H9 (cell line): ENCODE measurements at regions not wholly inside any gene's neighbourhood (a gene's known extent, or its start where the extent isn't known, plus 50 kb on each side); places are given as distances from the start of the nearest gene placed in this dataset.

ENCODE experiments used
- DNase-seq: peaks from one replicate; pipeline ENCODE4 v3.0.0-alpha.2; 2017
- H2AFZ ChIP-seq: one replicate; pipeline ENCODE4 v1.6.1; 2013; ENCODE audit warnings: mild to moderate bottlenecking, low read length, control low read depth, moderate library complexity
- H2AK5ac ChIP-seq: 2 replicates; pipeline ENCODE4 v1.6.1; 2013; ENCODE audit warnings: low read length, control low read depth, mixed read lengths; ENCODE audit not compliant: insufficient read length
- H2BK120ac ChIP-seq: one replicate; pipeline ENCODE4 v1.6.1; 2013; ENCODE audit warnings: low read depth, mild to moderate bottlenecking, low read length, control low read depth, inconsistent platforms; ENCODE audit not compliant: poor library complexity, severe bottlenecking
- H2BK12ac ChIP-seq: 2 replicates; pipeline ENCODE4 v1.6.1; 2013; ENCODE audit warnings: low read length, control low read depth, mixed read lengths, low read depth; ENCODE audit not compliant: insufficient read length
- H2BK15ac ChIP-seq: 2 replicates; pipeline ENCODE4 v1.6.1; 2013; ENCODE audit warnings: low read depth, low read length, control low read depth
- H2BK20ac ChIP-seq: one replicate; pipeline ENCODE4 v1.6.1; 2013; ENCODE audit warnings: low read depth, mild to moderate bottlenecking, low read length, control low read depth, inconsistent platforms; ENCODE audit not compliant: poor library complexity, severe bottlenecking
- H2BK5ac ChIP-seq: 2 replicates; pipeline ENCODE4 v1.6.1; 2013; ENCODE audit warnings: low read length, control low read depth, mixed read lengths; ENCODE audit not compliant: insufficient read length
- H3K14ac ChIP-seq: 2 replicates; pipeline ENCODE4 v1.6.1; 2013; ENCODE audit warnings: low read length, control low read depth; ENCODE audit not compliant: insufficient read depth
- H3K18ac ChIP-seq: 2 replicates; pipeline ENCODE4 v1.6.1; 2013; ENCODE audit warnings: low read depth, mild to moderate bottlenecking, mixed read lengths, low read length, control low read depth; ENCODE audit not compliant: insufficient read length
- H3K23ac ChIP-seq: 2 replicates; pipeline ENCODE4 v1.6.1; 2013; ENCODE audit warnings: low read length, control low read depth, mixed read lengths, low read depth; ENCODE audit not compliant: insufficient read length
- H3K23me2 ChIP-seq: 2 replicates; pipeline ENCODE4 v1.6.1; 2013; ENCODE audit warnings: low read depth, mild to moderate bottlenecking, mixed read lengths, low read length, control low read depth; ENCODE audit not compliant: insufficient read length, poor library complexity, severe bottlenecking
- H3K27ac ChIP-seq: 2 replicates; pipeline ENCODE4 v1.5.1; 2013; ENCODE audit warnings: low read length, control low read depth, mixed read lengths, low read depth; ENCODE audit not compliant: insufficient read length
- H3K27me3 ChIP-seq: 2 replicates; pipeline ENCODE4 v1.6.1; 2013; ENCODE audit warnings: low read length, control low read depth, inconsistent platforms; ENCODE audit not compliant: insufficient read depth
- H3K4ac ChIP-seq: 2 replicates; pipeline ENCODE4 v1.6.1; 2013; ENCODE audit warnings: low read depth, mild to moderate bottlenecking, control low read depth, inconsistent platforms, low read length, moderate library complexity
- H3K4me1 ChIP-seq: 2 replicates; pipeline ENCODE4 v1.6.1; 2013; ENCODE audit warnings: low read length, control low read depth, inconsistent platforms; ENCODE audit not compliant: insufficient read depth
- H3K4me2 ChIP-seq: 2 replicates; pipeline ENCODE4 v1.6.1; 2013; ENCODE audit warnings: low read length, control low read depth, mixed read lengths; ENCODE audit not compliant: insufficient read length, insufficient read depth
- H3K56ac ChIP-seq: 2 replicates; pipeline ENCODE4 v1.6.1; 2013; ENCODE audit warnings: low read depth, mild to moderate bottlenecking, mixed read lengths, low read length, control low read depth; ENCODE audit not compliant: insufficient read length
- H3K79me1 ChIP-seq: 2 replicates; pipeline ENCODE4 v1.6.1; 2013; ENCODE audit warnings: low read depth, mild to moderate bottlenecking, moderate library complexity, low read length, control low read depth, inconsistent platforms; ENCODE audit not compliant: insufficient read depth, poor library complexity, severe bottlenecking
- H3K79me2 ChIP-seq: 2 replicates; pipeline ENCODE4 v1.6.1; 2013; ENCODE audit warnings: low read length, control low read depth, inconsistent platforms; ENCODE audit not compliant: insufficient read depth
- H3K9ac ChIP-seq: 2 replicates; pipeline ENCODE4 v1.6.1; 2013; ENCODE audit warnings: low read length, control low read depth, mixed read lengths; ENCODE audit not compliant: insufficient read length; ENCODE audit errors: extremely low read depth
- H3K9me3 ChIP-seq: one replicate; pipeline ENCODE4 v1.6.1; 2013; ENCODE audit warnings: low read depth, low read length, inconsistent platforms; ENCODE audit not compliant: control insufficient read depth
- H3T11ph ChIP-seq: one replicate; pipeline ENCODE4 v1.6.1; 2013; ENCODE audit warnings: mild to moderate bottlenecking, low read length, control low read depth, inconsistent platforms
- H4K20me1 ChIP-seq: one replicate; pipeline ENCODE4 v1.6.1; 2013; ENCODE audit not compliant: control insufficient read depth, insufficient read length, insufficient read depth
- H4K5ac ChIP-seq: 2 replicates; pipeline ENCODE4 v1.6.1; 2013; ENCODE audit warnings: low read depth, mild to moderate bottlenecking, mixed read lengths, low read length, control low read depth; ENCODE audit not compliant: insufficient read length
- H4K8ac ChIP-seq: replicated peaks from 2 replicates; pipeline ENCODE4 v1.6.1; 2013; ENCODE audit warnings: low read length, control low read depth, mixed read lengths, low read depth; ENCODE audit not compliant: insufficient read length
- H4K91ac ChIP-seq: 2 replicates; pipeline ENCODE4 v1.6.1; 2013; ENCODE audit warnings: low read depth, mild to moderate bottlenecking, moderate library complexity, mixed read lengths, low read length, control low read depth; ENCODE audit not compliant: insufficient read length
- H3K27ac Mint-ChIP-seq, 3 experiments: 2 replicates in 2 of 3; 3 replicates in 1 of 3; pipeline ENCODE4 v1.8.0; 2020 to 2021; ENCODE audit warnings: mixed read lengths in 3 of 3, mild to moderate bottlenecking in 1 of 3, moderate library complexity in 1 of 3
- H3K27me3 Mint-ChIP-seq: 2 replicates; pipeline ENCODE4 v1.8.0; 2021; ENCODE audit warnings: low read depth, mild to moderate bottlenecking, moderate library complexity, mixed read lengths
- H3K36me3 Mint-ChIP-seq, 3 experiments: 2 replicates in 2 of 3; 3 replicates in 1 of 3; pipeline ENCODE4 v1.8.0; 2020 to 2021; ENCODE audit warnings: low read depth in 3 of 3, mixed read lengths in 3 of 3; ENCODE audit not compliant: insufficient read depth in 1 of 3
- H3K4me1 Mint-ChIP-seq, 2 experiments: 2 replicates each; pipeline ENCODE4 v1.8.0; 2020; ENCODE audit warnings: mixed read lengths in 2 of 2
- H3K4me3 Mint-ChIP-seq, 2 experiments: 2 replicates in 1 of 2; 3 replicates in 1 of 2; pipeline ENCODE4 v1.8.0; 2020 to 2021; ENCODE audit warnings: mild to moderate bottlenecking in 2 of 2, mixed read lengths in 2 of 2, moderate library complexity in 1 of 2
- H3K9me3 Mint-ChIP-seq, 2 experiments: 2 replicates in 1 of 2; 3 replicates in 1 of 2; pipeline ENCODE4 v1.8.0; 2020; ENCODE audit warnings: mild to moderate bottlenecking in 2 of 2, mixed read lengths in 2 of 2, moderate library complexity in 1 of 2
- WGBS: extraction: QIAGEN DNeasy Blood & Tissue Kit; methylation state at CpG from one replicate; pipeline ENCODE4 v1.1.7; 2013; ENCODE audit warnings: missing lambda C conversion rate, low lambda C conversion rate, mixed read lengths; ENCODE audit not compliant: insufficient read length; ENCODE audit errors: extremely low coverage; 5-methylcytosine and 5-hydroxymethylcytosine counted together
- TF ChIP-seq, protein P1 (sequence below): fragments of 200-600 bp; sonication (generic); conservative IDR thresholded peaks from 3 replicates; pipeline ENCODE4 v1.8.0; 2021; ENCODE audit warnings: antibody characterized with exemption, mild to moderate bottlenecking

DNA sequence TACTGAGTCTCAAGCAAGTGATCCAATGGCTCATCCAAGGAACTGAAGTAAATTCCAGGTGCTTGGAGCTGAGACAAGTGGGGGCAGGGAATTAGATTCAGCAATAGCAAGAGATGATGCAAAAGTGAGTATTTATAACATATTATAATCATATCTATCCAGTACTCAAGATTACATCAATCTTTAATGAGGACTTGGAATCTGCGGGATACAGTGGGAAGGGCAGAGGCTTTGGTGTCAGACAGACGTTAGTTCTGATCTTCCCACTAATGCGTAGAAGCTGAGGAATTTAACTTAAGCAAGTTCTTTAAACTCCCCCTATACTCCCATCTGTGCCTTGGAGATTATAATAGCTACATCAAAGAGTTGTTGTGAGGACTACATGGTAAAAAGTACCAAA is 143.4 kb upstream of the NWD2 start:
- H3K79me1 ChIP-seq: no peaks in the 10 kb centered on the region
- H2BK12ac ChIP-seq: no peak overlapping the region
- H3K9me3 ChIP-seq: no peaks in the 10 kb centered on the region
- Mint-ChIP-seq H3K4me1 (no peaks in the 10 kb centered on the region), H3K4me3 (no peak overlapping the region), H3K9me3 (no peaks in the 10 kb centered on the region), H3K36me3 (no peaks in the 10 kb centered on the region), H3K27ac (no peak overlapping the region), H3K27me3 (no peaks in the 10 kb centered on the region; the same call in none of the 2 replicates)
- no peak overlapping the region for H3K18ac ChIP-seq
- H2BK120ac ChIP-seq: no peak overlapping the region
- no peak overlapping the region for H4K5ac ChIP-seq
- no peaks in the 10 kb centered on the region for H3K4me1 ChIP-seq
- H3K23me2 ChIP-seq: no peaks in the 10 kb centered on the region
- DNase-seq: no peak
- H4K20me1 ChIP-seq: no peaks in the 10 kb centered on the region
- H3K14ac ChIP-seq: no peak overlapping the region
- TF ChIP-seq, protein P1, sequence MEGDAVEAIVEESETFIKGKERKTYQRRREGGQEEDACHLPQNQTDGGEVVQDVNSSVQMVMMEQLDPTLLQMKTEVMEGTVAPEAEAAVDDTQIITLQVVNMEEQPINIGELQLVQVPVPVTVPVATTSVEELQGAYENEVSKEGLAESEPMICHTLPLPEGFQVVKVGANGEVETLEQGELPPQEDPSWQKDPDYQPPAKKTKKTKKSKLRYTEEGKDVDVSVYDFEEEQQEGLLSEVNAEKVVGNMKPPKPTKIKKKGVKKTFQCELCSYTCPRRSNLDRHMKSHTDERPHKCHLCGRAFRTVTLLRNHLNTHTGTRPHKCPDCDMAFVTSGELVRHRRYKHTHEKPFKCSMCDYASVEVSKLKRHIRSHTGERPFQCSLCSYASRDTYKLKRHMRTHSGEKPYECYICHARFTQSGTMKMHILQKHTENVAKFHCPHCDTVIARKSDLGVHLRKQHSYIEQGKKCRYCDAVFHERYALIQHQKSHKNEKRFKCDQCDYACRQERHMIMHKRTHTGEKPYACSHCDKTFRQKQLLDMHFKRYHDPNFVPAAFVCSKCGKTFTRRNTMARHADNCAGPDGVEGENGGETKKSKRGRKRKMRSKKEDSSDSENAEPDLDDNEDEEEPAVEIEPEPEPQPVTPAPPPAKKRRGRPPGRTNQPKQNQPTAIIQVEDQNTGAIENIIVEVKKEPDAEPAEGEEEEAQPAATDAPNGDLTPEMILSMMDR: no peak
- H3K56ac ChIP-seq: no peak overlapping the region
- H2BK5ac ChIP-seq: no peak overlapping the region
- H3K79me2 ChIP-seq: no peaks in the 10 kb centered on the region
- no CpG with 5 or more reads among the region's 3 CpGs for WGBS
- no peak overlapping the region for H4K8ac ChIP-seq
- H3K23ac ChIP-seq: no peak overlapping the region
- H2AFZ ChIP-seq: no peak overlapping the region
- H3K27me3 ChIP-seq: no peaks in the 10 kb centered on the region
- H2BK20ac ChIP-seq: no peak overlapping the region
- no peak overlapping the region for H2AK5ac ChIP-seq
- H3K27ac ChIP-seq: no peak overlapping the region
- H3K9ac ChIP-seq: no peak overlapping the region
- H3T11ph ChIP-seq: no peak overlapping the region
- H2BK15ac ChIP-seq: no peak overlapping the region
- no peak overlapping the region for H4K91ac ChIP-seq
- H3K4me2 ChIP-seq: no peak overlapping the region
- no peak overlapping the region for H3K4ac ChIP-seq
